ENCODE measurements at regions not wholly inside any gene's neighbourhood (a gene's known extent, or its start where the extent isn't known, plus 50 kb on each side); places are given as distances from the start of the nearest gene placed in this dataset.

- FAIRE-seq: no peak
Observed at GRCh38 chr2:18422432-18423165, 137.9 kb downstream of the RDH14 start.

DNA sequence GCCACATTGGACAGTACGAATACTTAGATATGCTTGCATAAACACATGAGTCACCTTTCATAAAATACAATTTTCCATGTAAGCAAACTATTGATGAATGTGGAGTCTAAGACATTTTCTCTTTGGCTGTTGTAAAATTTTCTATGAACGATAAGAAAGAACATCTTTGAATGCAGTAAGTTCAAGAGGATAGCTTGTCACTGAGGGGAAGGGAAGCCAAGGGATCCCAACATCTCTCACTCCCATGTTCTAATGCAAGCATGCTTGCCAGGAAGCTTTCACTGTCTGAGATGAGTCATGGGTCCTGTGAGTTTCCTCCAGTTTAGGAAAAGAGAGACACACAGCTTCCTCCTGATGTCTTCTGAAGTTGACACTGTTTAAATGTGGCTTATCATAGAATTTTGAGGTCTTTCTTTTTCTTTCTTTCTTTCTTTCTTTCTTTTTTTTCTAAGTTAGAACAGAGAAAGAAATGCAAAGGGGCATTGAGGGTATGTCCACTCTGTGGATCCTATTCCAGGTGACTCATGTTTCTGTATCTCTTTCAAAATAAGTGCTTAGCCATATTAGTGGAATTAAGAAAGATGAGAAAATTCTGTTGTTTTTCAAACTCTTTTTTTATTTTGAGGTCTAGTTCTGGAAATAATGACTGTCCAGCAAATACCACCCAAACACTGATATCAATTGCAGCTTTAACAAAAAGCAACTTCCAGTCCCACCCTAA lies 146.6 kb downstream of the RDH14 start:
- no peak for FAIRE-seq

DNA sequence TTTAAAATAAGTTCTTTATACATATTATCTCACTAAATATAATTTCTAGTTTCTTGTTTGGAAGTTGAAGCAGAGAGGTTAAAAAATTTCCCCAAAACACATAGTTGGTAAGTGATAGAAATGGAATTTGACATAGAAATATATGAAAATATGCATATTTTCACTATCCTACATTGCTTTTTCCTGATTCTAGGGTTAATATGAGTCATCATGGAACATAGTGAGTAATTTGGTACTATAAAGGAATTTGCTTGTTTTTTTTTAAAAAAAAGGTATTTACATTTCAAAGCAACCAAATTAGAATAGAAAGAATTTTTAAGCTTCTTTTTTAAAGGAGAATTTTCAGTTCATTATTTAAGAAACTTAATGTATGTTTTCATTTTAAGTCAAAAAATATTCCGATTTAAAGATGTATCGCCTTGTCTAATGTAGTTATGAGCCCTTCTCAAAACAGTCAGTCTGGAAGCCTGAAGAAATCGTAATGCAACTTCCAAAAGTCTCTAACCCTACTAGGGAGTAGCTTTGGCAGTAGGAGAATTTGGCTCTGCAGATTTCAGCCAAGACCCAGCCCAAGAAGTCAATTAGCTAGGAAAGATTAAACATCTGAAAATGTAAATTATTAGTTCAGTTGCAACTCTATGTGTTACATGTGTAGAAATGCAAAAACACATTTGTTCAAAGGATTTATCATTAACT lies 147.3 kb downstream of the RDH14 start:
- no peak for FAIRE-seq

DNA sequence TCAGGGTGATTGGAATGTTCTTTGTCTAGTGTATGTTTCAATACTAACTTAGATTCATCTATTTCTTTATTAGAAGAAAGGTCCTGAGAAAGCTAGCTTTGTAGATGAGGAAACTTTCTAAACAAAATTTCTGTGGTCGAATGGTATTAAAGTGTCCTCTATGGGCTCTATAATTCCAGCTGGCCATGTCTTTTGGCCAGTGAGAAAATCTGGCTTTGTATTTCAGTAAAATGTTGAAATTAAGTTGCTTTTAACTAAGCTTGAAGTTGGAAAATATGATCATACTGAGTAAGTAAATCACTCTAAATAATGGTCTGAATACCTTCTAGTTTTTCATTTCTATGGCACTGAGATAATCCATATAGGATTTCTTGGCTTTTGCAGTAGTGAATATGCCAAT lies 148.8 kb downstream of the RDH14 start:
- no peak for FAIRE-seq

DNA sequence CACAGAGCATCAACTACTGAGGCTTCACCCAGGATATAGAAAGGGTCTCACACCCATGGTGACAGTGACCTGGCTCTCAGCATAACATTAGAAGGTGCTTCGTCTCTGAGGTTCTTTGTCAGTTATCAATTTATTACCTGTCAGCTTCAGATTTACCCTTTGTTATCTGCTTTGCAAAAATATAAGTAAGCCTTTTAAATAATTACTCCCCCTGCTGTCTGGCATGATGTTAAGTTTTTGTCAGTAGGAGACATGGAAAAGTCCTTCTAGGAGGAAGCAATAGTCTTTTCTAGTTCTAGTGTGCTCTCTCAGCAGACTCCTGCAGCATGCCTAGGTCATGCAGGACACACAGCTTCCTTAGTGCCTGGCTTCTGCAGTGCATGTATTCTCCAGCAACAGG lies 149.9 kb downstream of the RDH14 start:
- FAIRE-seq: no peak

DNA sequence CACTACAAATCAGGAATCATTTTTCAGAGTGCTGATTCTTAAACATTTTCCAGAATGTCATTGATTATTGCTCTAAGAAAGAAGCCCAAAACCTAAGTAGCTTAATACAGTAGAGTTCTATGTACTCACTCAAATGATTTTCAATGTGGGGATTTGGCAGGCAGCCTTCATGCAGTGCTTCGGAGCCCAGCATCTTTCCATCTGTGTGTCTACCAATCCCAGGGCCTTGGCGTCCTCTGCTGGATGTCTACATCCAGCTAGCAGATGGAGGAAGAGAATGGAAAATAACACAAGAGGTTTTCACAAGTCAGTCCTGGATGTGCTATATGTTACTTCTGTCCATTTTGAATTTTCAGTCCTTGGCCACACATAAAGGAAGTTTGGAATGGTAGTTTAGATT lies 151.8 kb downstream of the RDH14 start:
- FAIRE-seq: no peak

GRCh38 chr2:18406219-18406618 lies 154.2 kb downstream of the RDH14 start:
- FAIRE-seq: no peak

- FAIRE-seq: peak; percentile 29
Observed at GRCh38 chr2:18404708-18405107, 155.7 kb downstream of the RDH14 start.

DNA sequence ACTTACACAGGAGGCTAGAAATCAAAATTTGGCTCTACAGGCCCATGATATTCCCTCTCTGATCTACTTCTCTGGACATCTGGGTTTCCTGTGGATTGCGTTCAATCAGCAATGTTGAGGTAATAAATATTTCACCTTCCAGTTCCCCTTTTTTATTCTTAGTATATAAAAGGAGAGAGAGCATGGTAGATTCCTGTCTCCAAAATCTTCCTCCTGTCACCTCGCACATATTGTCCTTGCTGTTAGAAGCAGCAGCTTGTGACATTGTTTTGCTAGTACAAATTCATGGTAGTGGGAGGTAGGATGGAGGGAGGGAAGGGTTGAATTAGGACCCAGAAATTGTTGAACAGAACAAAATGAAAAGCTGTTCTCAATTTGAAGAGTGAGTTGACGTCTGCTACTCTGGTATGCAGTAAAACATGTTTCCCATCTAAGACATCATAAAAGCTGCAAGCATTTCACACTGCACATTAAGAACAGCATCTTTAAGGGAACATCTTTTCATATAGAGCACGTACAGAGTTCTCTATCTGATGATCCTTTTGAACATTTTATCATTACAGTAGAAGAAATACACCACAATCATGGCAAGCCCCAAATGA lies 156.4 kb downstream of the RDH14 start:
- FAIRE-seq: no peak

DNA sequence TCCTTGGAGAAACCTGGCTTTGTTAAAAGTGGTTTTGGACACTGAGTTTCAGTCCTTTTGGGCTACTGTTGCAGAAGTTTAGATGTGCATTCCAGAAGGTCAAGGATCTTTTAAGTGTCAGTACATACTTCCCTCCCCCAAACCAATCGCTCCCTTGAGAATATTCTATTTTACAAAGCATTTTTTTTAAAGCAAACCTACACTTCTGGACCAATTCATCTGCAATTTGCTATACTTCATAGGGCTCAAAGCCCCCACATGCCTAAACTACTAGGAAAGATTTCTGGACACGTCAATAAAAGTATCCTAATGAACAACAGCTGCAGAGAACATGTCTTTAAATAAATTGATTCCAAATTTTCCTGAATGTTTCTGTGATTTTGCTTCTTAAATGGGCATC lies 157.6 kb downstream of the RDH14 start:
- no peak for FAIRE-seq

- FAIRE-seq: no peak
Observed at GRCh38 chr2:18401471-18401870, 159.0 kb downstream of the RDH14 start.

DNA sequence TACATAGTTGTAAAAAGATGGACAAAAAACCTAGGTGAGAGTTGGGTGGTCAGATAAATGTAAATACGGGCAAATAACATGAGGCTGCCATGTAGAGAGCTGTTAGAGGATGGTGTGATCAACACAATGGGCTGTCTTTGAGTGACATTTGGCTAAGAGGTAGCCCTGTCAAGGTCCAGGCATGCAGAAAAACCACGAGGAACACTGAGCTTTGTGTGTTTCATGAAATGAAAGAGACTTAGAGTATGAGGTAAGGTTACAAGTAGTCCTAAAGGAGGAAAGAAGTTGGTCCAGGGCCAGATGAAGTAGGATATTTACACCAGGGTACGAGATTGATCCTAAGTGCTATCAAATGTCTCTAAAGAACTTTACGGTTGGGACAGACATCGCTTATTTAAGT lies 160.9 kb downstream of the RDH14 start:
- FAIRE-seq: no peak

DNA sequence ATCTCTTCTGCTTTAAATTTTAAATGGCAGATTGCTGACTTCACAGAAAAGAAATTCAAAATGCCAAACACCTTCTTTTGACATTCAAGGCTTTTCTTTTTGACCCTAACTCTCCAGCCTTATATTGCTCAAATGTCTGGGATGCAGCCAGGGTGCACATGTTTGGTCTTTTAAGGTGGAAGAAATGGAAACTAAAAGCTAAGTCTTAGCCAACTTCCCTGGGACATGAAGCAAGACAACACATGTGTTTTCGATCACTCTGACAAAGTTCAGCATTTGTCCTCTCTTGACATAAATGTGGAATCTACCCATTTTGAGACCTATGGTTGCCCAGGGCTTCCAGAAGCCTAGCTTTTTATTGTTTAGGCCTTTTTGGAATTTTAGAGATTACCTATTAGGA lies 161.6 kb downstream of the RDH14 start:
- no peak for FAIRE-seq

DNA sequence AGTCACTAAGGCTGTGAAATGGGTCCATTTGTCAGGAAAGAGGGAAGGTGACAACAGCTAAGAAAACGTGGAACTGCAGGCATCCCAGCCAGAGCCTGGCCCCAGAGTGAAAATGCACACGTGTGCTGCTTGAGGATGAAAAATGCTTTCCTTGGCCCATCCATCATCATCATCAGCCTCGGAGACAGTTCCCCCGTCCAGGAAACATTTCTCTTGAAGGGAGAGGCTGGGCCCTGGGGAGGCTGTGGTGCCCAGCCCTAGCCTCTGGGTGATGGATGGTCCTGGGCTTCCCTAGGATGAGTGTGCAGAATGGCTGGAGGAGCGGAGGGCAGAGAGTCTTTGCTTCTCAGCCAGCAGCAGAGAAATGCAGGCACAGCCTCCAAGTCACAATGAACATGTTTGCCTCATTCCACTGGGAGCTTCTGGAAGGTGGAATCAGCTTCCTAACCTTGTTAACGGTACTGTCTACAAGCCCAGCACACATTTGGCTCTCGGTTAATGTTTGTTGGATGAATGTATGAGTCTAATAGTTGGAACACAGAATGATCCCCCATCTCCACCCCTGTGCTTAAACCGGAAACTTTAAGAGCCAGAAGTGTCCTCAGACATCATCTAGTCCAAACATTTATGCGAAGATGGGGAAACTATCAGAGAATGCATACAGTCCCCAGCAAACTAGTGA lies 164.0 kb downstream of the RDH14 start:
- FAIRE-seq: no peak

DNA sequence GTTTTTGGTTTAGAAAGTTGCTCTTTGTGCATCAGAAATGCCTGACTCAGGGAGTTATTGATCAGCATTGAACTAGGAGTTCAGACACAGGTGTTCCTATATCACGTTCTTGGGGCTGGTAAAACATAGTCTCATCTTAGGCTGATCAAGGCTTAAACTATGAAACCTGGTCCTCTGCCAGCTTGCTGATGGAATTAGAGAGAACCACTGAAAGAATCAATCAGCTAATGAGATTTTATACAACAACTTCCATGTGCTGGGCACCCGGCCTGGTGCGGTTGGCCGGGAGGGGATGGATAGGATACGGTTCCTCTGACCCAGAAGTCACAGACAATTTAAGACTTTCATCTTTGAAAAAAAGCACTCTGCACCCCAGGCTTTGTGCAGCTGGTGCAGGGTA lies 164.9 kb downstream of the RDH14 start:
- FAIRE-seq: no peak

GRCh38 chr2:18387441-18388206 lies 172.8 kb downstream of the RDH14 start:
- FAIRE-seq: peak; percentile 56

GRCh38 chr2:18384242-18384641 lies 176.2 kb downstream of the RDH14 start:
- FAIRE-seq: no peak

GRCh38 chr2:18381386-18381785 lies 179.1 kb downstream of the RDH14 start:
- no peak for FAIRE-seq

DNA sequence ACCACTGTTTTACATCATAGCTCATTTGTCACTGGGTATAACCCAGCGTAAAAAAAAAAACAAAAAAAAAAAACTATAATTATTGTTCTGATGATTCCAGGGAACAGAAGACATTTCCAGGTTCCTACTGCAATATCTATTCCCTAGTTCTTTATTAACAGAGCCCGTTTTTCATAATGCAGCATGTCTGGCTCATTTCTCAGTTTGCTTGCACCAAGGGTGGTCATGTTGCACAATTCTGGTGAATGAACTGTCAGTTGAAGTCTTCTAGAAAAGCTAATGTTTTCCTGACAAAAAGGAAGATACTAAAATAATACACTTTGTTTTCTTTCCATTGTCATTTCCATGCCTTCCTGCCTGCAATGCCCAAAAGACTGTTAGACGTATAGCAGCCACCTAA lies 180.1 kb downstream of the RDH14 start:
- no peak for FAIRE-seq

DNA sequence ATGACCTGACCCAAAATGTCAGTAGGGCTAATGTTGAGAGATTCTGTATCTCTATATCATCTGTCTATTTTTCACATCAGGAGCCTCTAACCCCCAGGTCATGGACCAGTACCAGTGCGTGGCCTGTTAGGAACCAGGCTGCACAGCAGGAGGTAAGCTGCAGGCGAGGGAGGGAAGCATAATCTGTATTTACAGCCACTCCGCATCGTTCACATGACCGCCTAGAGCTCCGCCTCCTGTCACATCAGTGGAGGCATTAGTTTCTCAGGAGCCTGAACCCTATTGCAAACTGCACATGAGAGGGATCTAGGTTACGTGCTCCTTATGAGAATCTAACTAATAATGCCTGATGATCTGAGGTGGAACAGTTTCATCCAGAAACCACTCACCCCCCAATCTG lies 180.6 kb downstream of the RDH14 start:
- no peak for FAIRE-seq

GRCh38 chr2:18378020-18378653 lies 182.3 kb downstream of the RDH14 start:
- peak; percentile 80 for FAIRE-seq

GRCh38 chr2:18376936-18377335 lies 183.5 kb downstream of the RDH14 start:
- no peak for FAIRE-seq

Measured in TTC549 (cell line).